GM21526 (cell line): ENCODE measurements at regions not wholly inside any gene's neighbourhood (a gene's known extent, or its start where the extent isn't known, plus 50 kb on each side); places are given as distances from the start of the nearest gene placed in this dataset.

Source experiments
- ATAC-seq: cut with Tn5 transposase; IDR thresholded peaks from one replicate; pipeline ENCODE4 v1.9.1; 2021; ENCODE audit warnings: moderate library complexity; ENCODE audit not compliant: unreplicated experiment, low FRiP score

DNA sequence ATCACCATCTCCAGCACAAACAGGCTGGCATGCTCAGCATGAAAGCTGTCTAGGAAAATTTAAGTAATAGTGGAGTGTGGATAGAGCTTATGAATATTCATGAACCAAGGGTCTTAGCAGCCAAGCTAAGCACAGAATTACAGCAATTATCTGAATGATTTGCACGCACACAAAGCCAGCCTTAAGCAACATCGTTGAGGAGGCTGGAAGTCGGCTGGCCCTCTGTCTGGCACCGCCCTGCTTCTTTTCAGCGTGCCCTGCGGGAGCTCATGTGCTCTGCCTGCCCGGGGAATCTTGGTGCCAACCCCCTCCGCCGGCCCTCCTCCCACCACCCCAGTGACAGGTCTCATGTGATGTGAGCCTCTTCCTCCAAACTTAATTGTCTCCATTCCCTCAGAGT, 540.1 kb downstream of the CMPK2 start:
- no peak for ATAC-seq

DNA sequence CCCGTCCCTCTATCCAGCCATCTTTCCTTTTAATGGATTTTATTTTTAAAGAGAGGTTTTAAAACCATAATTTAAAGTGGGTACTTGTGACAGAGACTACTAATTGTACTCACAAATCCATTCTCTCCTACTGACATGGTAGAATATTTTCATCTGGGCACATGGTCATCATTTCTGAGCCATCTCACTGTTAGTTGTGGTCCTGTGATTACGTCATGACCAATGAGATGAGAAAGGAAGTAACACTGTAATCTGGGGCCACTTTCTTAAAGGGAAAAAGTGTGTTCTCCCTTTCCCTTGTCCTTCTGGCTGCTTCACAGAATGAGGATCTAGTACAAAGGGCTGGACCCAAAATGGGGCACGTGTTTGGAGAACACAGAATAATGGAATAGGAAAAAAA, 538.7 kb downstream of the CMPK2 start:
- ATAC-seq, result no peak

DNA sequence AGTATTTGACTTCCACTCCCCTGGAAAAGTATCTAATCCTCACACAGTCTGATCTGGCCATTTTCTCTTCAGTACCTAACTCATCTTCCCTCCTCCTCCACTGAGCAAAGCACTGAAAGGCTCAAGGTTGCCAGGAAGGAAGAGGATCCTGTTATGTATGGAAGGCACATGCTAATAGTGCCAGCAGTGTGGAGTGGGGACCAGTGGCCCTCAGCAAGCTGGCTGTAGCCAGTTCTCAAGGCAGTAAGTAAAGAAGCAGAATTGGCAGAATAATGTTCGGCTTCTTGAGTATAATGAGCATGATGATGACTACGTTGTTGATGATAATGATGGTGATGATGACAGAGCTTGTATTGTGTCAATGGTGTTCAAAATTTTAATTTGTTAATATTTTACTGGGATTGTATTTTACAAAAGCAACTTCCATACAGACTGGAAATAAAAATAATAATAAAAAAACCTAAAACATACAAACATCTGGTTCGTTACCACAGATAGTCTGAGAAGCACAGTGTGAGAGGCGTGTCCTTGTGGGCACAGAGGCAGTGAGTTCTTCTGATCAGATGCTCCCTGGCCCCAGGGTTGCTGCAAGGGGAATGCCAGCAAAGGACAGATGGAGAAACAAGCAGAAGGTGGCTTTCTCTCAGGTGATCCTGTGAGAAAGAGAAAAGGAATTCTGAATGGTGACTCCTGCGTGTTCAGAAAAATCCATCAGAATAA, 528.8 kb downstream of the CMPK2 start:
- no peak for ATAC-seq

DNA sequence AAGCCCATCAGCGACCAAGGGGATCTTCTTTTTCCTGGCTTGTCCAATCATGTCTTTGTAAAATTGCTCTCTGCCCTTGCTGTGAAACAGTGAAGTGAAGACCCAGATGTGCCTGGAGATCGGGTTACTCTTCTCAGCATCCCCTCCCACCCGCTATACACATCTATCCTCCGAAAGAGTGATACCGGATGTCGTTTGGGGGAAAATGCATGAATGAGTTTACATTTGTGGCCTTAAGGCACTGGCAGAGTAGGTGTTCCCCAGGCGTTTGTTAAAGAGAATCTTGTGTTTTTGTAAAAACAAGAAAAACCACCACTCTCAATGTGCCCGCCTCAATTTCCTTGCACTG, 528.3 kb downstream of the CMPK2 start:
- ATAC-seq, result no peak

DNA sequence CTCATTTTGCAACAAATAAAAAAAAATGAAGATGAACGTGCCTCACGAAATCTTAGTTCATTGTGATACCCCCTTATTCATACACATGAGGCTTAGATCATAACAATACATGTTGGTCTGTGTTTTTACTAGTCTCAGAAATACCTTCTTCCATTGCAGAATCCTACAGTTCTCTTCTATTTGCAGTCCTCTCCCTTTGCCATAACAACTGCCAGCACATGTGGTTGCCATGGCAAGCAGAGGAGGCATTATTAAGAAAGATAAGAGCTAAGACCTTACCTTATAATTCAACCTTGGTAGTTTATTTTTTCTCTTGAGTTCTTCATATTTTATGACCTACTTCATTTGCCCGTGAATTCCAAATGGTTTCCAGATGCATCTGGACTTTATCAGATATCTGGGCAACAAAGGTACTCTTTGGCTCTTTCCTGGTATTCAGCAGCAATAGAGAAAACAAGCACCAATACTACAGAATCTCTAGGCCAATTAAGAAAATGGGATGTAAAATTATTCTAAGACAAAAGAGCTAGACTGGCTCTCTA, 524.0 kb downstream of the CMPK2 start:
- ATAC-seq, result no peak

DNA sequence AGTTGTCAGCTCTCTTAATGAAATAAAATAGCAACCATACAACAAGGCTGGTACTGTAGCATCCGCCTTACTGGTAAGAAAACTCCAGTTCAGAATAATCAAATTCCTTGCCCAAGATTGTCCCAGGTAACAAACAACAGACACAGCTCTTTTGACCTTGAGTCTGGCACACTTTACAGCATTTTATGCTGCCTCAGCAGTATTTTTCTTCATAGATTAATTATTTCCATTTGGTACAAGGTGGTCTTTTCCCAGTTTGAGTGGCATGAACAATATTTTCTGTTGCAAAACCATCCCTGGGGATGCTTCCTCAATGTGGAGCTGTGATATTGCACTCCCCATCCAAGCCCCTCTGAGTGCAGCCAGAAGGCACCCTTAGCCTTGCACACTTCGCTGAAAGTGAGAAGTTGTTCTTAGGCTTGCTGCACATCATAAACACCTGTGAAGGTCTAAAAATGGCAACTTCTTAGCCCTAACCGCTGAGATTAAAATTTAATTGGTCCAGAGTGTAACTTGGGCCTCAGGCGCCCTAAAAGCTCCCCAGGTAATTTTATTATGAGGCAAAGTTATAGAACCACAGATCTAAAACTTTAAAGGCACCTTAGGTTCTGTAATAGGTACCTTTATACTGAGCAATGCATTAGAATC, 523.3 kb downstream of the CMPK2 start:
- ATAC-seq, result peak; percentile 30

DNA sequence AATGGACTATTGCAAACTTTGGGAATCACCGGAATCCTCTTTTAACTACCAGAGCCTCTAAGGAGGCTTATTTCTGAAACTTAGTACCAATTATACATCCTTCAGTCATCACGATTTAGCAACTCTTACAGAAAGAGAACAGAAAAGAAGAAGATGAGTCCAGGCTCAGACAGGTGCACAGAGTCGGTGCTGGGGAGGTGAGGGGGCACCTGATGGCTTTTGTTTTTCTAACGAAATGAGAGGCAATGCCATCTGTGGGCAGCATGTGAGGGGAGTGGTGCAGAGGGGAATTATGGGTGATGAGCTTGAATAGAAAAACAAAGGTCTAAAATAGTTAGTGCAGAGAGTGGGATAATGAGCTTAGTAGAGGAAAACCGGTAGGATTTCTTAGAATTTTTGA, 522.6 kb downstream of the CMPK2 start:
- no peak for ATAC-seq

DNA sequence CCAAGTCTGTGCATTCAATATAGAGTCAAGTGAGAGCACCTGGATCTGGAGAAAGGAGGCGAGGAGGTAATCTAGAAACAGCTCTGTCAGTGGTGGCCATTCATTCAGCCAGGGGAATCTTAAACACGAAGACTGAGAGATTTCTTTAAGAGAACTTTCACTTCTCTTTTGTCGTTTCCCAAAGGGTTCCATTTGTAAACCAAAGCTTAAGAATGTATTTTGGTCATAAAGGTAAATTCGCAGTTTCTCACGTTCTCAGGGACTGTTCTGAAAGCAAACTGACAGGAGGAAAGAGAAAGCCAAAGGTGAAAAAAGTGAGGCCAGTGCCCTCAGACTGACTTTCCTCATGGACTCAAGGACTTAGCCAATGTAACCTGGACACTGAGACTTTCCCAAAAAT, 513.5 kb downstream of the CMPK2 start:
- peak; percentile 86 for ATAC-seq

DNA sequence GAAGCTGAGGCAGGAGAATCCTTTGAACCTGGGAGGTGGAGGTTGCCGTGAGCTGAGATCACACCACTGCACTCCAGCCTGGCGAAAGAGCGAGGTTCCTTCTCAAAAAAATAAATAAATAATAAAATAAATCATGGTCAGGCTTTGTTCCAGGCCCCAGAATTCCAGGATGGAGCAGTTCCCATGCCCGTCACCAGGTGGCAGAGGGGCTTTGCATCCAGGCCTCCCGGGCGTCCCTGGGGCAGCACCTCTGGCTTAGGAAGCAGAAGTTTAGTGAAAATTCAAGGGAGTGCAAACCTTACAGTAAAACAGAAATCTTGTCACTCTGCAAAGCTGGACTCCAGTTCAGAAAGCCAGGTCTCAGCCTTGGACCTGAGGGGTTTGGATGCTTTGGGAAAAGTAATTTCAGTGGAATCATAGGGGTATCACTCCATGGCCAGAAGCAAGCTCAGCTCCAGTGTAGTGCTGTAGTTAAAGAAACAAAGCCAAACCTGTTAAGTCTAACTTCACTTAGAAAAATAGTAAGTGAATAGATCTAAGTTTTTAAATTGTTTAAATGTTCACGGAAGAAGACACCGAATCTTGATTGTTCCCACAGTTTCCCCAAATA, 512.7 kb downstream of the CMPK2 start:
- ATAC-seq, result no peak

DNA sequence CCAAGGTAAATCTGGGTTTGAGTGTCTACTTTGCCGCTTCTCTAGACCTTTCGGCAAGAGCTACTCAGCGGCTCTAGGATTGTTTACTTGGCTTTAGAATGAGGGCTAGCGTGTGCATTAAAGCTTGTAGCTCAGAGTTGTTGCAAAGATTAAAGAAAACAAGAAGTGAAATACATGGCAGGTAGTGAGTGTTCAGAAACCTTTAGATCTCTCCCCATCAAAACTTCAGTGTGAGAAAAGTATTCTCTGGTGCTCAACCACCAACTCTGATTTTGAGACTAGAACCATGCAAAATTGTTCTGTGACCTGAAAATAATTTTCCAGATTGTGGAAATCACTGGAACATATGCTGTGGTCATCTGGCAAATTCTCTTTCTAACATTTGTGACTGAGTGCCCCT, 512.0 kb downstream of the CMPK2 start:
- peak; percentile 72 for ATAC-seq

DNA sequence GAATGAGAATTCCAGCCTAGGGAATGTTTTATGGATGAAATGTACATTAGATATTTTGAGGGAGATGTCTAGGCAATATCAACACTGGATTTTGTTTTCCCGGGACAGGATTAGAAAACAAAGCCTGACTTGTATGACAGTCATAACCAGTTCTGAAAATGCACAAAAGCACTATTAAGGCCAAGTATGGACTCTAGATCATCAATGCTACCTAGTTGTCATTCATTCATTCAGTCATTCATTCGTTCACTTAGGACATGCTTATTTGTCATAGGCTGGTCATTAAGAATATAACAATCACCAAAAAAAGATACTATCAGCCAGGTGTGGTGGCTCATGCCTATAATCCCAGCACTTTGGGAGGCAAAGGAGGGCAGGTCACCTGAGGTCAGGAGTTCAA, 511.2 kb downstream of the CMPK2 start:
- no peak for ATAC-seq

DNA sequence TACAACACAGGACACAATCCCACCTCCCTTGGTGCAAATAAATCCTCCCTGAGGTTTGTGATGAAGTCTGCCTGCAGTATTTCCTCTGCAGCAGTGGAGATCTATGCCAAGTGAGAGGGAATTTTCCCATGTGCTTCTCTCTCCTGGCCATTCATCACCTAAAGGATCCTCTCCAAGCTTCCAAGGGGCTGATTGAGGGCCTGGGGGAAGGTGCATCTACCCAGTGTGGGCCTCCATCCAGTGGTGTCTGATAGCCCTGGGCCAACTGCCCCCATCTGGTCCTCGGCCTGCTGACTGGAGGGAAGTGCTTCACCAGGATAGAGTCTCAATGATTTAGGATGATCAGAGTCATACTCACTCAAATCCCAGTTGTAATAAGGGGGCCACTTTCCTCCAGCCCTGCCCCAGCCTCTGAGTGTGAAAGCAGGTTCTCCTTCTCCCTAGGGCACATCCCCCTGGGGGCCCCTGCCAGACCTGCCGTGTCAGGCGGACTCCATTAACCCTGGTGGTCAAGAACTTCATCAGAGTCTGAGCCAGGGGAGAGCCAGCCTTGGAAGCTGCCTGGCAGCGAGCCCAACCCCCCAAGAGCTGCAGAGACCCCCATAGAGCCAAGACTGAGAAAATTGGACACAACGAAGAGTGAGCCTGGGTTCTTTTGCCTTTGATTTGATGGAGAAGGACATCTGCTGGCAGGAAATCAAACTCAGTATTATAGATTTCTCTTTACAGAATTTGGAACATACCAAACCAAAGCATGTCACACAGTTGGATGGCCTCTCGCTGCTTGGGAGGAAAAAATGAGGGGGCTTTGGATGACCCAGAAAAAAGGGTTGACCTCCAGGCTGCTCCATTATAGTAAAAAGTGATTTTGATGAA, 509.6 kb downstream of the CMPK2 start:
- no peak for ATAC-seq

DNA sequence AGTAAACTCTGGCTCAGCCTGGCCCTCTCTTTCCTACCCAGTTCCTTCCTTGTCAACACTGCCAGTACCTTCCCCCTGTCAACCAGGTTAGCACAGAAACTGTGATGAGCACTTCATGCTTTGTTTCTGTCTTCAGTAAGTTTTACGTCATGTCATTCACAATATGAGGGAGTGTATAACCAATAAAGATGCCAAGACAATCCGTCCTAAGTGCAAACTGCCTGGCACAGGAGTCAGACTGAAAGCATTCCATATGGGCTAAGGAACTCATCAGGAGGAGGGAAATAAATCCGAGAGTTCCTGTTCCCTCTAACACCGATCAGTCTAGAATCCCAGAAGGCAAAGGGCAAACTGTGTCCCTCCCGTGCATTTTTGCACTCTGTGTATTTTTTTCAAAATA, 507.2 kb downstream of the CMPK2 start:
- ATAC-seq, result no peak

DNA sequence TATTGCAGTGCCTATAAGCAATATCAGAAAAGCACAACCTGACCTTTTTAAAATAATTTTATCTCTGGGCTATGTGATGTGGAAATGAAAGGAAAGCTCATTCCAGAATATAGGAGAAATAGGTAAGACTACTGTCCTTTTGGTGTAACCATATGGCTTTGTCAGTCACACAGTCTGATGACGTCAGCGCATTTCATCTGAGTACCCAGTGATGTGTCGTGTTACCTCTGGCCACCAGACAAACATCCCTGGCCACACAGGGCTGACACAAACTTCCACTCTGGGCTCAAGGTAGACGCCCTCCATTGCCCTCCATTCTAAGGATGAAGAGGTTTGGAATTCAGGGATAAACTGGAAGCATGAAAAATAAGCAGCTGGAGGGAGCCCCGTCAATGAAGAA, 506.7 kb downstream of the CMPK2 start:
- no peak for ATAC-seq

DNA sequence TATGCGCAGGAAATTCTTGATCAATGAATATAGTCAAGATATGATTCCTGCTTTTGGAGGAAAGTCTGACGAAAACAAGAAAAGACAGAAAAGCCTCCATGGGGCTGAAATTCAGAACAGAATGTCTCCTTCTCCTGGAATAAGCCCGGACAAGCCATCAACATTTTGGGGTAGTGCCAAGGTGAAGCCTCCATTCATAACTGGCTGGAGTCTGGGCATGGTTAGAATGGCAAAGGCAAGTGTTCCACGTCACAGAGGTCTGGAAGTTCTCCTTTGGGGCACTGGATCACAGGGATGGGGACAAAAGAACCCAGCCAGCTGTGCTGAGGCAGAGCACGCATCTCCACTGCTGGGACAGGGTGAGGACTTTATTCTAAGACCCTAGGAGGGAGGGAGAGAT, 505.7 kb downstream of the CMPK2 start:
- ATAC-seq, result no peak

DNA sequence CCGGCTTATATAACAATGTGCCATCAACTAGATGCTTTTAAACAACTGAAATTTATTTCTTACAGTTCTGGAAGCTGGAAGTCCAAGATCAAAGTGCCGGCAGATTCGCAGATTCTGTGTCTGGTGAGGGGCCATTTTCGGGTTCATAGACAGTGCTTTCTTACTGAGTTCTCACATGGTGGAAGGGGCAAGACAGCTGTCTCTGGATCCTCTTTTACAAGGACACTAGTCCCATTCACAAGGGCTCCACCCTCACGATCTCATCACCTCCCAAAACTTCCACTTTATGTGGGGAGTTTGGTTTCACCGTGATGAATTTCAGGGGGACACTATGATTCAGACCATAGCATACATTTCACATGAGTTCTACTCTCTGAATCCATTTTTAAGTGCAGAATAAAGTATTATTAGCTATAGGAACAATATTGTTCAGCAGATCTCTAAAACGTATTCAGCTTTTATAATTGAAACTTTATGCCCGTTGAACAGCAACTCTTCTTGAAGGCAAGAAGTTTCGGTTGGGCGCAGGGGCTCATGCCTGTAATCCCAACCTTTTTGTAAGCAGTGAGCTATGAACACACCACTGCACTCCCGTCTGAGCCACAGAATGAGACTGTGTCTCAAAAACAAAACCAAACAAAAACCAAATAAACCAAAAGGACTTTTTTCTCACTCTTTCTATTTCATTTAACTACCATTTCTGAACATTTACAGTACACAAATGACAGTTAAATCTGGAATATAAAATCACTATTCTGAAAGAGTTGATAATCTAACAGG, 502.8 kb downstream of the CMPK2 start:
- ATAC-seq, result no peak

DNA sequence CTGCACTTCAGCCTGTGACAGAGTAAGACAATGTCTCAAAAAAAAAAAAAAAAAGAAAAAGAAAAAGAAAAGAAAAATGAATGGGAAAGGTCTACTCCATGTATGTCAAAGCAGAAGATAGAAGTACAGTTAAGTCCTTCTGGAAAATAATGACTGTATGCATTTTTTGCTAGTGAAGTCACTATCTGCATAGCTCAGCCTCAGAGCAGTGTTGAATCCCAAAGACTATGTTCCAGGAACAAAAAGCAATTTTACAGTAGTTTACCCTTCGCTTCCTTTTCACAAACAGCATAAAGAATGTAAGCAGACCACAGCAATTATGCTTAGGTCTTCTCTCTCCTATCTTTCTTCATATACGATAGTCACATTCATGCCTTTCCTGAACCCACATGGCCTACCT, 497.4 kb downstream of the CMPK2 start:
- no peak for ATAC-seq

DNA sequence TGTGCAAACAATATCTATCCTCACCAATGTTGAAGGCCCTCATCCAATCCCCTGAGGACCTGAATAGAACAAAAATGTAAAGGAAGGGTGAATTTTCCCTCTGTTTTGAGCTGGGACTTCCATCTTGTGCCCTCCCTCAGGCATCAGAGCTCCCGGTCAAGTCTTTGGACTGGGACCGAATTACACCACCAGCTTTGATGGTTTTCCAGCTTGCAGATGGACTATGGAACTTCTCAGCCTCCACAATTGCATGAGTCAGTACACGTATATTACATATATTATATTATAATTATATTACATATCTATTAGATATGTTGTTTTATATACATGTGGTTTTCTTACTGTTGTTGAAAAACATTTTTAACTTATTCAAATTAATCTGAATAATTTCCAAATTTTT, 496.4 kb downstream of the CMPK2 start:
- ATAC-seq, result no peak

DNA sequence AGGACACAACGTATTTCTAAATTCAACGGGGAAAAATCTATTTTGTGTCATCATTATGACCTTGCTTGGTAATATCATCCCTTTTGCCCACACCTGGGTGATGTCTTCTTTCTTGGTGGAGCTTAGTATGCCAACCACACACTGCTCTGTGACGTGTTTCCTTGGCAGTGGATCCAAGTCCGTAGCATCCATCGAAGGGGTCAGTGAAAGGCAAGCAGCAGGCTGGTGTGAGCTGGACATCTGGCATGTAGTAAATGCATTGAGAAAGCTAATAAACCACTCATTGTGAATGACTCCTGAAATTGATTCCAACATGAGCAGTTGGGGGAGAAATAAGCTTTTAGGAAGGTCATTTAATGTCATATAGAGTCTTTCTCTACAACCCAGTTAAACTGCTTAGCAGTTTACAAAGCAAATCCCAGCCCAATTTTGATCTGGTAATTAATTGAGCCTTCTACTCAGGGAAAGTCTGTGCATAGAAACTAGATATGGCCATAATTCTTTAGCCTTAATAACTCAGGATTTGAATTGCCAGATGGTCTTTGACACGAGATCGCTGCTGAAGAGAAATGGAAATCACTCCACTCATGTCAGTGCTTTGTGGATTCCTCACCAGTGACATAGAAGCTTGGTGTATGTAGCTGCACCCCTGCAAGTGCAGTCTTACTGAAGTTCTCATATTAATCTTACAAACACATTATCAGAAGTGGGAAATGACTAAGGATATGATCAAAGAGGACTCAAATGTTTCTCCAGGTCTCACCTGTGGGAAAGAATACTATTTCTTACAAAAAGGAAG, 494.8 kb downstream of the CMPK2 start:
- no peak for ATAC-seq
